Ammon's horn (tissue), 1 donor: ENCODE measurements at regions not wholly inside any gene's neighbourhood (a gene's known extent, or its start where the extent isn't known, plus 50 kb on each side); places are given as distances from the start of the nearest gene placed in this dataset.

Experiments used
- DNase-seq: peaks from one replicate; pipeline ENCODE4 v3.0.0-alpha.2; 2016; ENCODE audit warnings: low spot score

- DNase-seq: no peak
These were observed 468.8 kb upstream of the SMC2 start for GRCh38 chr9:103625161-103625804.

GRCh38 chr9:103627731-103628130 lies 466.4 kb upstream of the SMC2 start:
- no peak for DNase-seq

- no peak for DNase-seq
These were observed 445.0 kb upstream of the SMC2 start for GRCh38 chr9:103649086-103649485.

- no peak for DNase-seq
These were observed 436.0 kb upstream of the SMC2 start for GRCh38 chr9:103658156-103658555.

- DNase-seq: no peak
These were observed 433.3 kb upstream of the SMC2 start for GRCh38 chr9:103660830-103661229.

GRCh38 chr9:103661663-103662062 lies 432.4 kb upstream of the SMC2 start:
- no peak for DNase-seq

- DNase-seq: no peak
These were observed 424.8 kb upstream of the SMC2 start for GRCh38 chr9:103669296-103669695.

GRCh38 chr9:103674271-103674670 lies 419.8 kb upstream of the SMC2 start:
- DNase-seq: no peak

- DNase-seq: no peak
These were observed 413.5 kb upstream of the SMC2 start for GRCh38 chr9:103680581-103680980.

- DNase-seq: no peak
These were observed 412.7 kb upstream of the SMC2 start for GRCh38 chr9:103681435-103681834.

GRCh38 chr9:103700195-103700962 lies 393.7 kb upstream of the SMC2 start:
- DNase-seq: no peak

- no peak for DNase-seq
These were observed 391.5 kb upstream of the SMC2 start for GRCh38 chr9:103702572-103702971.

GRCh38 chr9:103707181-103707580 lies 386.9 kb upstream of the SMC2 start:
- DNase-seq: no peak

- no peak for DNase-seq
These were observed 384.7 kb upstream of the SMC2 start for GRCh38 chr9:103709366-103709765.

- no peak for DNase-seq
These were observed 380.5 kb upstream of the SMC2 start for GRCh38 chr9:103713631-103714030.

GRCh38 chr9:103714992-103715391 lies 379.1 kb upstream of the SMC2 start:
- DNase-seq: no peak

GRCh38 chr9:103721056-103721455 lies 373.1 kb upstream of the SMC2 start:
- no peak for DNase-seq

- DNase-seq: no peak
These were observed 363.2 kb upstream of the SMC2 start for GRCh38 chr9:103730866-103731265.

- DNase-seq: no peak
These were observed 362.6 kb upstream of the SMC2 start for GRCh38 chr9:103731541-103731940.

GRCh38 chr9:103734471-103734870 lies 359.6 kb upstream of the SMC2 start:
- no peak for DNase-seq

GRCh38 chr9:103755441-103755840 lies 338.7 kb upstream of the SMC2 start:
- DNase-seq: no peak

GRCh38 chr9:103755986-103756385 lies 338.1 kb upstream of the SMC2 start:
- no peak for DNase-seq

GRCh38 chr9:103757062-103757461 lies 337.0 kb upstream of the SMC2 start:
- no peak for DNase-seq

- DNase-seq: no peak
These were observed 332.6 kb upstream of the SMC2 start for GRCh38 chr9:103761466-103761865.
